ENCODE measurements at regions not wholly inside any gene's neighbourhood (a gene's known extent, or its start where the extent isn't known, plus 50 kb on each side); places are given as distances from the start of the nearest gene placed in this dataset.

GRCh38 chr4:89502581-89502980 is 195.0 kb upstream of the GPRIN3 start:
- Histone ChIP-seq H3K4me1 (replicated peaks in 1 of 2; ENCODE audit: control insufficient read depth in 2 of 2, insufficient read depth in 2 of 2, low read length in 2 of 2) (no peaks in the 10 kb centered on the region), H3K79me2 (ENCODE audit: control insufficient read depth, insufficient read depth, low read length) (no peaks in the 10 kb centered on the region), H3K9me1 (ENCODE audit: control insufficient read depth, insufficient read depth, low read length) (no peaks in the 10 kb centered on the region), H3K4me3 (no peak overlapping the region), H3K36me3 (ENCODE audit: control insufficient read depth, insufficient read depth, low read length) (no peaks in the 10 kb centered on the region), H3K27ac (ENCODE audit: extremely low read depth, low read depth, low read length) (no peak overlapping the region), H4K20me1 (replicated peaks; ENCODE audit: control insufficient read depth, insufficient read depth, low read length) (no peaks in the 10 kb centered on the region), H3K4me2 (ENCODE audit: insufficient read depth, low read length) (no peak overlapping the region), H3K27me3 (ENCODE audit: control insufficient read depth in 2 of 2, insufficient read depth in 2 of 2, low read length in 2 of 2) (no peaks in the 10 kb centered on the region), H3K9me3 (replicated peaks; ENCODE audit: control insufficient read depth, insufficient read depth, low read depth, low read length) (no peaks in the 10 kb centered on the region), H3K9ac (ENCODE audit: insufficient read depth in 1 of 2, low read depth in 2 of 2, low read length in 2 of 2) (no peak overlapping the region), H2AFZ (ENCODE audit: low read depth, low read length) (no peak overlapping the region)
- no TSS peak for BruUV-seq (replicated peaks)
- 0% methylated on average over 1 of the region's 1 CpG for WGBS (ENCODE audit: insufficient coverage, low coverage, missing lambda C conversion rate)
- POLR2A ChIA-PET = no interaction called here
- FAIRE-seq (no peak), DNase-seq (ENCODE audit: extremely low read depth in 1 of 4, low spot score in 3 of 4) (no peak), ATAC-seq (no peak)
- in situ Hi-C loops (cut with MboI) = no loop called here
- intact Hi-C loops (cut with micrococcal nuclease) = no loop called here
- CTCF ChIA-PET (ENCODE audit: low intra/inter-chr PET ratio) = no interaction called here
- TF ChIP-seq E2F5 (CRISPR knock-in tag; IDR thresholded peaks at IDR 0.05) = no peak
- TF ChIP-seq ZSCAN29 (IDR thresholded peaks at IDR 0.05) = no peak
- no peak for TF ChIP-seq ZFP36 (IDR thresholded peaks at IDR 0.05; ENCODE audit: low read depth, low read length, partially characterized antibody)
- TF ChIP-seq RFX5 (IDR thresholded peaks at IDR 0.05; ENCODE audit: low read depth, low read length) = no peak
- no peak for TF ChIP-seq CBFA2T2 (conservative IDR thresholded peaks at IDR 0.05)
- no peak for TF ChIP-seq ZNF347 (CRISPR knock-in tag; IDR thresholded peaks at IDR 0.05; ENCODE audit: low read depth)
- TF ChIP-seq PPARD (CRISPR knock-in tag; IDR thresholded peaks at IDR 0.05) = no peak
- no peak for TF ChIP-seq ZNF407 (IDR thresholded peaks at IDR 0.05; ENCODE audit: low read depth)
- TF ChIP-seq ATF1 (CRISPR knock-in tag; IDR thresholded peaks at IDR 0.05) = no peak
- TF ChIP-seq ATF1 (tag; IDR thresholded peaks at IDR 0.05) = no peak
- no peak for TF ChIP-seq BRCA1 (IDR thresholded peaks at IDR 0.05)
- TF ChIP-seq BRCA1 (CRISPR knock-in tag; IDR thresholded peaks at IDR 0.05) = no peak
- TF ChIP-seq, protein P1, sequence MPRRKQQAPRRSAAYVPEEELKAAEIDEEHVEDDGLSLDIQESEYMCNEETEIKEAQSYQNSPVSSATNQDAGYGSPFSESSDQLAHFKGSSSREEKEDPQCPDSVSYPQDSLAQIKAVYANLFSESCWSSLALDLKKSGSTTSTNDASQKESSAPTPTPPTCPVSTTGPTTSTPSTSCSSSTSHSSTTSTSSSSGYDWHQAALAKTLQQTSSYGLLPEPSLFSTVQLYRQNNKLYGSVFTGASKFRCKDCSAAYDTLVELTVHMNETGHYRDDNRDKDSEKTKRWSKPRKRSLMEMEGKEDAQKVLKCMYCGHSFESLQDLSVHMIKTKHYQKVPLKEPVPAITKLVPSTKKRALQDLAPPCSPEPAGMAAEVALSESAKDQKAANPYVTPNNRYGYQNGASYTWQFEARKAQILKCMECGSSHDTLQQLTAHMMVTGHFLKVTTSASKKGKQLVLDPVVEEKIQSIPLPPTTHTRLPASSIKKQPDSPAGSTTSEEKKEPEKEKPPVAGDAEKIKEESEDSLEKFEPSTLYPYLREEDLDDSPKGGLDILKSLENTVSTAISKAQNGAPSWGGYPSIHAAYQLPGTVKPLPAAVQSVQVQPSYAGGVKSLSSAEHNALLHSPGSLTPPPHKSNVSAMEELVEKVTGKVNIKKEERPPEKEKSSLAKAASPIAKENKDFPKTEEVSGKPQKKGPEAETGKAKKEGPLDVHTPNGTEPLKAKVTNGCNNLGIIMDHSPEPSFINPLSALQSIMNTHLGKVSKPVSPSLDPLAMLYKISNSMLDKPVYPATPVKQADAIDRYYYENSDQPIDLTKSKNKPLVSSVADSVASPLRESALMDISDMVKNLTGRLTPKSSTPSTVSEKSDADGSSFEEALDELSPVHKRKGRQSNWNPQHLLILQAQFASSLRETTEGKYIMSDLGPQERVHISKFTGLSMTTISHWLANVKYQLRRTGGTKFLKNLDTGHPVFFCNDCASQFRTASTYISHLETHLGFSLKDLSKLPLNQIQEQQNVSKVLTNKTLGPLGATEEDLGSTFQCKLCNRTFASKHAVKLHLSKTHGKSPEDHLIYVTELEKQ (CRISPR knock-in tag; IDR thresholded peaks at IDR 0.05) = no peak
